Duodenal mucosa (tissue), 2 donors: ENCODE measurements at regions not wholly inside any gene's neighbourhood (a gene's known extent, or its start where the extent isn't known, plus 50 kb on each side); places are given as distances from the start of the nearest gene placed in this dataset.

Experiments
- H3K27ac ChIP-seq: one replicate; pipeline ENCODE4 v1.7.0; 2013; ENCODE audit warnings: low read depth, low read length
- H3K27me3 ChIP-seq, 2 donors: one replicate each; pipeline ENCODE4 v1.7.0; 2013; ENCODE audit warnings: low read length in 2 of 2, control low read depth in 1 of 2; ENCODE audit not compliant: insufficient read depth in 2 of 2, control insufficient read depth in 1 of 2
- H3K36me3 ChIP-seq, 2 donors: one replicate each; pipeline ENCODE4 v1.7.0; 2013; ENCODE audit warnings: low read length in 2 of 2, control low read depth in 1 of 2; ENCODE audit not compliant: insufficient read depth in 2 of 2, control insufficient read depth in 1 of 2
- H3K4me1 ChIP-seq, 2 donors: one replicate each; pipeline ENCODE4 v1.7.0; 2013; ENCODE audit warnings: low read length in 2 of 2, control low read depth in 1 of 2; ENCODE audit not compliant: insufficient read depth in 2 of 2, control insufficient read depth in 1 of 2
- H3K4me3 ChIP-seq, 2 donors: one replicate each; pipeline ENCODE4 v1.7.0; 2013; ENCODE audit warnings: low read length in 2 of 2, low read depth in 1 of 2
- H3K9ac ChIP-seq, 2 donors: one replicate each; pipeline ENCODE4 v1.7.0; 2013; ENCODE audit warnings: low read length in 2 of 2, low read depth in 1 of 2
- H3K9me3 ChIP-seq, 2 donors: one replicate each; pipeline ENCODE4 v1.7.0; 2013; ENCODE audit warnings: low read length in 2 of 2, control low read depth in 1 of 2; ENCODE audit not compliant: control insufficient read depth in 1 of 2

GRCh38 chr11:23124249-23124648 lies 264.0 kb upstream of the CCDC179 start:
- Histone ChIP-seq H3K4me3 (no peak overlapping the region), H3K27me3 (no peaks in the 10 kb centered on the region), H3K4me1 (peaks cover 0 to 5% of the 10 kb centered on the region in 2 donors), H3K9ac (no peak overlapping the region), H3K9me3 (no peaks in the 10 kb centered on the region), H3K36me3 (no peaks in the 10 kb centered on the region), H3K27ac (no peak overlapping the region)

- no peak overlapping the region for H3K4me3 ChIP-seq
- no peak overlapping the region for H3K9ac ChIP-seq
- H3K4me1 ChIP-seq, result peaks cover 0 to 5% of the 10 kb centered on the region in 2 donors
- no peak overlapping the region for H3K27ac ChIP-seq
- no peaks in the 10 kb centered on the region for H3K27me3 ChIP-seq
- H3K36me3 ChIP-seq, result no peaks in the 10 kb centered on the region
- no peaks in the 10 kb centered on the region for H3K9me3 ChIP-seq
These were observed 264.7 kb upstream of the CCDC179 start for GRCh38 chr11:23124996-23125395.

- Histone ChIP-seq H3K27me3 (no peaks in the 10 kb centered on the region), H3K4me3 (no peak overlapping the region), H3K9me3 (no peaks in the 10 kb centered on the region), H3K9ac (no peak overlapping the region), H3K36me3 (no peaks in the 10 kb centered on the region), H3K4me1 (peaks cover 0 to 5% of the 10 kb centered on the region in 2 donors), H3K27ac (no peak overlapping the region)
These were observed 267.4 kb upstream of the CCDC179 start for GRCh38 chr11:23127706-23128105.

- no peak overlapping the region for H3K9ac ChIP-seq
- H3K36me3 ChIP-seq, result no peaks in the 10 kb centered on the region
- no peaks in the 10 kb centered on the region for H3K4me1 ChIP-seq
- no peaks in the 10 kb centered on the region for H3K27me3 ChIP-seq
- H3K4me3 ChIP-seq, result no peak overlapping the region
- H3K9me3 ChIP-seq, result no peaks in the 10 kb centered on the region
- no peak overlapping the region for H3K27ac ChIP-seq
These were observed 274.4 kb upstream of the CCDC179 start for GRCh38 chr11:23134627-23135026.

- H3K36me3 ChIP-seq, result no peaks in the 10 kb centered on the region
- H3K27me3 ChIP-seq, result no peaks in the 10 kb centered on the region
- H3K4me1 ChIP-seq, result no peaks in the 10 kb centered on the region
- H3K9ac ChIP-seq, result no peak overlapping the region
- H3K9me3 ChIP-seq, result no peaks in the 10 kb centered on the region
- no peak overlapping the region for H3K4me3 ChIP-seq
- H3K27ac ChIP-seq, result no peak overlapping the region
These were observed 278.5 kb upstream of the CCDC179 start for GRCh38 chr11:23138761-23139160.

GRCh38 chr11:23143022-23143421 lies 282.7 kb upstream of the CCDC179 start:
- H3K4me3 ChIP-seq, result no peak overlapping the region
- no peak overlapping the region for H3K27ac ChIP-seq
- no peaks in the 10 kb centered on the region for H3K4me1 ChIP-seq
- H3K9ac ChIP-seq, result no peak overlapping the region
- no peaks in the 10 kb centered on the region for H3K9me3 ChIP-seq
- no peaks in the 10 kb centered on the region for H3K36me3 ChIP-seq
- no peaks in the 10 kb centered on the region for H3K27me3 ChIP-seq

GRCh38 chr11:23151819-23152218 lies 291.5 kb upstream of the CCDC179 start:
- no peaks in the 10 kb centered on the region for H3K9me3 ChIP-seq
- no peak overlapping the region for H3K4me3 ChIP-seq
- no peak overlapping the region for H3K9ac ChIP-seq
- no peaks in the 10 kb centered on the region for H3K27me3 ChIP-seq
- no peak overlapping the region for H3K27ac ChIP-seq
- no peaks in the 10 kb centered on the region for H3K4me1 ChIP-seq
- H3K36me3 ChIP-seq, result no peaks in the 10 kb centered on the region

GRCh38 chr11:23155503-23155902 lies 295.2 kb upstream of the CCDC179 start:
- H3K4me3 ChIP-seq, result no peak overlapping the region
- H3K9ac ChIP-seq, result no peak overlapping the region
- H3K4me1 ChIP-seq, result no peaks in the 10 kb centered on the region
- no peaks in the 10 kb centered on the region for H3K36me3 ChIP-seq
- H3K27ac ChIP-seq, result no peak overlapping the region
- H3K9me3 ChIP-seq, result no peaks in the 10 kb centered on the region
- H3K27me3 ChIP-seq, result no peaks in the 10 kb centered on the region

- H3K9ac ChIP-seq, result no peak overlapping the region
- no peaks in the 10 kb centered on the region for H3K9me3 ChIP-seq
- H3K36me3 ChIP-seq, result no peaks in the 10 kb centered on the region
- H3K4me1 ChIP-seq, result no peaks in the 10 kb centered on the region
- H3K27me3 ChIP-seq, result no peaks in the 10 kb centered on the region
- H3K27ac ChIP-seq, result no peak overlapping the region
- H3K4me3 ChIP-seq, result no peak overlapping the region
These were observed 303.7 kb upstream of the CCDC179 start for GRCh38 chr11:23164022-23164421.

- no peaks in the 10 kb centered on the region for H3K9me3 ChIP-seq
- H3K9ac ChIP-seq, result no peak overlapping the region
- no peak overlapping the region for H3K27ac ChIP-seq
- no peaks in the 10 kb centered on the region for H3K27me3 ChIP-seq
- H3K4me1 ChIP-seq, result no peaks in the 10 kb centered on the region
- no peaks in the 10 kb centered on the region for H3K36me3 ChIP-seq
- no peak overlapping the region for H3K4me3 ChIP-seq
These were observed 306.1 kb upstream of the CCDC179 start for GRCh38 chr11:23166376-23166775.

- no peak overlapping the region for H3K27ac ChIP-seq
- H3K27me3 ChIP-seq, result no peaks in the 10 kb centered on the region
- no peaks in the 10 kb centered on the region for H3K9me3 ChIP-seq
- no peak overlapping the region for H3K9ac ChIP-seq
- no peak overlapping the region for H3K4me3 ChIP-seq
- no peaks in the 10 kb centered on the region for H3K36me3 ChIP-seq
- no peaks in the 10 kb centered on the region for H3K4me1 ChIP-seq
These were observed 319.3 kb upstream of the CCDC179 start for GRCh38 chr11:23179609-23180008.
